LNCaP clone FGC (cell line): ENCODE measurements at regions not wholly inside any gene's neighbourhood (a gene's known extent, or its start where the extent isn't known, plus 50 kb on each side); places are given as distances from the start of the nearest gene placed in this dataset.
"Not testable (repeated sequence)": the region's sequence is repeated elsewhere in the genome, so short reads cannot be mapped to it uniquely, and the experiment has no call there.

Experiments
- DNase-seq: peaks from one replicate; pipeline ENCODE4 v3.0.0-alpha.2; 2011; ENCODE audit warnings: low read depth
- H3K4me3 ChIP-seq: 2 replicates; pipeline ENCODE4 v1.5.1; 2011; ENCODE audit warnings: mild to moderate bottlenecking, low read depth, low read length, control low read depth
- CTCF ChIP-seq: IDR thresholded peaks from 2 replicates; pipeline ENCODE4 v1.5.1; 2012; ENCODE audit warnings: mild to moderate bottlenecking; ENCODE audit not compliant: control insufficient read depth, insufficient read depth; ENCODE audit errors: extremely low read depth

DNA sequence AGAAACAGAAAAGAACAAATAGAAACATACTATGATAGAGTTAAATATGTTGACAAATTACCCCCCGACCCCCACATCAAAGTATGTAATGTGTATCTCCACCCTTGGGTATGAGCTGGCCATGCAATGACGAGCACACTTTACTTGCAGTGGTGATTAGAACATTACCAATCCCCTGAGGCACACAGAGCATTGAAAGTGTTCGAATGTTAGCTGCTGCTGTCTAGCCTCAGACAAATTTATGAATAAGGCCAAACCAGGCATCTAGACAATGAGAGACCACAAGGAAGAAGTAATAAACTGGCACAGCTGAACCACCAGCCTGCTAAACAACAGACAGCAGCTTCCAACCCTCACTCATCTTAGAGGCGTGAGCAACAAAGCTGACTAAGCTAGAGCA lies 380.5 kb downstream of the DSEL start:
- no peak for DNase-seq
- no peak overlapping the region for H3K4me3 ChIP-seq
- no peak for TF ChIP-seq CTCF

- TF ChIP-seq CTCF, result no peak
- H3K4me3 ChIP-seq, result no peak overlapping the region
- no peak for DNase-seq
These were observed 381.6 kb downstream of the DSEL start for GRCh38 chr18:67134911-67135310.

- no peak overlapping the region for H3K4me3 ChIP-seq
- TF ChIP-seq CTCF, result no peak
- peak; percentile 88 for DNase-seq
These were observed 382.9 kb downstream of the DSEL start for GRCh38 chr18:67133669-67134068.

- H3K4me3 ChIP-seq, result no peak overlapping the region
- TF ChIP-seq CTCF, result no peak
- DNase-seq, result no peak
These were observed 383.6 kb downstream of the DSEL start for GRCh38 chr18:67132919-67133318.

DNA sequence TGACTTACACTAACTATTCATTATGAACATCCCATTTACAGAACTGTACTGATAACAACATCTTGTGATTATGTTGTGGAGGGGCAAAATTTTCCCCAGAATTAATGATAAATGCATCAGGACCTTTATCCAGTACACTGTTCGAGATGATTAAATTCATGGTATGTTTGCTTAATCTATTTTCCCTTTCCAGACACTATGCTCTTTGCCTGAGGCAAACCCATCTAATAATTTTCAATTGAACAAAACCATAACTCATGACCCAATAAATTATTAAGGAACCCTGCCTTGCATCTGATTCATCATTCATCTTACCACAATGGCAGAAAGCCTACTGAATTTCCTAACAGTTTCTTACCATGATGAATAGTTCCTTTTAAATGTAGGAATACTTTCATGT lies 385.0 kb downstream of the DSEL start:
- no peak for TF ChIP-seq CTCF
- H3K4me3 ChIP-seq, result no peak overlapping the region
- DNase-seq, result no peak

DNA sequence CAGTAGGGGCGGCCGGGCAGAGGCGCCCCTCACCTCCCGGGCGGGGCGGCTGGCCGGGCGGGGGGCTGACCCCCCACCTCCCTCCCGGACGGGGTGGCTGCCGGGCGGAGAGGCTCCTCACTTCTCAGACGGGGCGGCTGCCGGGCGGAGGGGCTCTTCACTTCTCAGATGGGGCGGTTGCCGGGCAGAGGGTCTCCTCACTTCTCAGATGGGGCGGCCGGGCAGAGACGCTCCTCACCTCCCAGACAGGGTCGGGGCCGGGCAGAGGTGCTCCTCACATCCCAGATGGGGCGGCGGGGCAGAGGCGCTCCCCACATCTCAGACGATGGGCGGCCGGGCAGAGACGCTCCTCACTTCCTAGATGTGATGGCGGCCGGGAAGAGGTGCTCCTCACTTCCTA lies 389.8 kb downstream of the DSEL start:
- DNase-seq, H3K4me3 ChIP-seq: not testable (repeated sequence)

GRCh38 chr18:67123901-67124300 lies 392.6 kb downstream of the DSEL start:
- H3K4me3 ChIP-seq, result no peak overlapping the region
- TF ChIP-seq CTCF, result no peak
- no peak for DNase-seq

DNA sequence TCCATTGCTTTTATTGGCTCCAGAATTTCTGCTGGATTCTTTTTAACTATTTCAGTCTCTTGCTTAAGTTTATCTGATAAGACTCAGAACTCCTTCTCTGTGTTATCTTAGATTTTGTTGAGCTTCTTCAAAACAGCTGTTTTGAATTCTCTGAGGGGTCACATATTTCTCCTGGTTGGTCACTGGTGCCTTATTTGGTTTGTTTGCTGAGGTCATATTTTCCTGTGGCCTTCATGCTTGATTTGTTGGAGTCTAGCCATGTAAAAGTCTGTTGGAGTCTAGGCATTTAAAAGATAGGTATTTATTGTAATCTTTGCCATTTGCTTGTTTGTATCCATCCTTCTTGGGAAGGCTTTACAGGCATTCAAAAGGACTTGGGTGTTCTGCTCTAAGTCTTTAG lies 398.7 kb downstream of the DSEL start:
- no peak for DNase-seq
- no peak overlapping the region for H3K4me3 ChIP-seq
- TF ChIP-seq CTCF, result no peak
